ENCODE measurements at regions not wholly inside any gene's neighbourhood (a gene's known extent, or its start where the extent isn't known, plus 50 kb on each side); places are given as distances from the start of the nearest gene placed in this dataset.

- DNase-seq (no peak), ATAC-seq (no peak)
- Histone ChIP-seq H3K9me3 (no peaks in the 10 kb centered on the region), H3K27ac (no peak overlapping the region), H3K4me1 (no peaks in the 10 kb centered on the region), H3K4me3 (no peak overlapping the region), H3K36me3 (replicated peaks in 1 of 2; ENCODE audit: insufficient read depth in 1 of 2, low read depth in 2 of 2) (no peaks in the 10 kb centered on the region), H3K27me3 (no peaks in the 10 kb centered on the region)
- no peak for TF ChIP-seq POLR2A (IDR thresholded peaks at IDR 0.05)
- no peak for TF ChIP-seq CTCF (IDR thresholded peaks at IDR 0.05)
- intact Hi-C loops (cut with DNase I), result no loop called here
- 41 to 46% methylated on average over 3 of the region's 3 CpGs for WGBS, 2 donors
Measured at GRCh38 chr7:79782256-79782655, 328.8 kb upstream of the MAGI2 start.

GRCh38 chr7:79781716-79782115 is 328.2 kb upstream of the MAGI2 start:
- DNase-seq (no peak), ATAC-seq (no peak)
- no peaks in the 10 kb centered on the region for H3K4me1 ChIP-seq
- H3K9me3 ChIP-seq, result no peaks in the 10 kb centered on the region
- H3K27ac ChIP-seq, result no peak overlapping the region
- no peaks in the 10 kb centered on the region for H3K27me3 ChIP-seq
- H3K36me3 ChIP-seq (replicated peaks in 1 of 2; ENCODE audit: insufficient read depth in 1 of 2, low read depth in 2 of 2), result no peaks in the 10 kb centered on the region
- TF ChIP-seq CTCF (IDR thresholded peaks at IDR 0.05), result no peak
- 22 to 30% methylated on average over 4 of the region's 4 CpGs for WGBS, 2 donors
- no peak overlapping the region for H3K4me3 ChIP-seq
- intact Hi-C loops (cut with DNase I), result no loop called here

- 51 to 76% methylated on average over 9 of the region's 9 CpGs for WGBS, 2 donors
- no peak overlapping the region for H3K27ac ChIP-seq
- H3K4me1 ChIP-seq, result no peaks in the 10 kb centered on the region
- no peaks in the 10 kb centered on the region for H3K36me3 ChIP-seq (replicated peaks in 1 of 2; ENCODE audit: insufficient read depth in 1 of 2, low read depth in 2 of 2)
- H3K4me3 ChIP-seq, result no peak overlapping the region
- no peaks in the 10 kb centered on the region for H3K27me3 ChIP-seq
- intact Hi-C loops (cut with DNase I), result no loop called here
- no peak for TF ChIP-seq CTCF (IDR thresholded peaks at IDR 0.05)
- TF ChIP-seq POLR2A (IDR thresholded peaks at IDR 0.05), result no peak
- ATAC-seq, result no peak
- no peak for DNase-seq
- no peaks in the 10 kb centered on the region for H3K9me3 ChIP-seq
Measured at GRCh38 chr7:79778786-79779770, 325.6 kb upstream of the MAGI2 start.

- H3K36me3 ChIP-seq (replicated peaks in 1 of 2; ENCODE audit: insufficient read depth in 1 of 2, low read depth in 2 of 2), result no peaks in the 10 kb centered on the region
- H3K27me3 ChIP-seq, result no peaks in the 10 kb centered on the region
- no peak overlapping the region for H3K4me3 ChIP-seq
- 49 to 55% methylated on average over 3 of the region's 3 CpGs for WGBS, 2 donors
- ATAC-seq (no peak), DNase-seq (no peak)
- TF ChIP-seq POLR2A (IDR thresholded peaks at IDR 0.05) (no peak), CTCF (IDR thresholded peaks at IDR 0.05) (no peak)
- H3K27ac ChIP-seq, result no peak overlapping the region
- no peaks in the 10 kb centered on the region for H3K9me3 ChIP-seq
- H3K4me1 ChIP-seq, result no peaks in the 10 kb centered on the region
- intact Hi-C loops (cut with DNase I), result no loop called here
Measured at GRCh38 chr7:79775911-79776310, 322.4 kb upstream of the MAGI2 start.

GRCh38 chr7:79774150-79774549 is 320.7 kb upstream of the MAGI2 start:
- no peak for DNase-seq
- intact Hi-C loops (cut with DNase I), result no loop called here
- H3K27me3 ChIP-seq, result no peaks in the 10 kb centered on the region
- TF ChIP-seq POLR2A (IDR thresholded peaks at IDR 0.05) (no peak), CTCF (IDR thresholded peaks at IDR 0.05) (no peak)
- H3K27ac ChIP-seq, result no peak overlapping the region
- H3K9me3 ChIP-seq, result no peaks in the 10 kb centered on the region
- H3K4me3 ChIP-seq, result no peak overlapping the region
- no peaks in the 10 kb centered on the region for H3K36me3 ChIP-seq (replicated peaks in 1 of 2; ENCODE audit: insufficient read depth in 1 of 2, low read depth in 2 of 2)
- H3K4me1 ChIP-seq, result no peaks in the 10 kb centered on the region
- no peak for ATAC-seq
